ENCODE measurements at regions not wholly inside any gene's neighbourhood (a gene's known extent, or its start where the extent isn't known, plus 50 kb on each side); places are given as distances from the start of the nearest gene placed in this dataset.
"Not testable (repeated sequence)": the region's sequence is repeated elsewhere in the genome, so short reads cannot be mapped to it uniquely, and the experiment has no call there.

- DNase-seq: no peak
These were observed 523.1 kb downstream of the CHSY3 start for GRCh38 chr5:130427222-130427955.

GRCh38 chr5:130425424-130425823, 521.2 kb downstream of the CHSY3 start:
- DNase-seq: no peak

GRCh38 chr5:130424341-130424740, 520.1 kb downstream of the CHSY3 start:
- no peak for DNase-seq

GRCh38 chr5:130402906-130403305, 498.6 kb downstream of the CHSY3 start:
- DNase-seq: no peak

- DNase-seq: no peak
These were observed 495.8 kb downstream of the CHSY3 start for GRCh38 chr5:130400091-130400490.

GRCh38 chr5:130398825-130399224, 494.6 kb downstream of the CHSY3 start:
- DNase-seq: no peak

- not testable (repeated sequence) for DNase-seq
These were observed 493.5 kb downstream of the CHSY3 start for GRCh38 chr5:130397727-130398126.

GRCh38 chr5:130397132-130397531, 492.9 kb downstream of the CHSY3 start:
- no peak for DNase-seq

GRCh38 chr5:130391727-130392264, 487.5 kb downstream of the CHSY3 start:
- DNase-seq: not testable (repeated sequence)

GRCh38 chr5:130386155-130386554, 481.9 kb downstream of the CHSY3 start:
- no peak for DNase-seq

- DNase-seq: no peak
These were observed 481.4 kb downstream of the CHSY3 start for GRCh38 chr5:130385656-130386055.

GRCh38 chr5:130365956-130366355, 461.7 kb downstream of the CHSY3 start:
- DNase-seq: no peak

GRCh38 chr5:130350131-130350530, 445.9 kb downstream of the CHSY3 start:
- DNase-seq: no peak

- no peak for DNase-seq
These were observed 433.1 kb downstream of the CHSY3 start for GRCh38 chr5:130337179-130337888.

- no peak for DNase-seq
These were observed 430.9 kb downstream of the CHSY3 start for GRCh38 chr5:130335117-130335516.

- DNase-seq: no peak
These were observed 428.8 kb downstream of the CHSY3 start for GRCh38 chr5:130333089-130333488.

- no peak for DNase-seq
These were observed 427.1 kb downstream of the CHSY3 start for GRCh38 chr5:130331332-130331731.

GRCh38 chr5:130324953-130325671, 420.8 kb downstream of the CHSY3 start:
- no peak for DNase-seq

- no peak for DNase-seq
These were observed 419.7 kb downstream of the CHSY3 start for GRCh38 chr5:130323804-130324454.

- DNase-seq: no peak
These were observed 417.7 kb downstream of the CHSY3 start for GRCh38 chr5:130321931-130322330.

- no peak for DNase-seq
These were observed 412.9 kb downstream of the CHSY3 start for GRCh38 chr5:130316971-130317680.

- DNase-seq: no peak
These were observed 391.0 kb downstream of the CHSY3 start for GRCh38 chr5:130295235-130295634.
